Erythroblast (primary cell): ENCODE measurements at regions not wholly inside any gene's neighbourhood (a gene's known extent, or its start where the extent isn't known, plus 50 kb on each side); places are given as distances from the start of the nearest gene placed in this dataset.

Source experiments
- GATA1 ChIP-seq: IDR thresholded peaks from 2 replicates; pipeline ENCODE4 v1.6.1; 2011; ENCODE audit warnings: low read depth, mild to moderate bottlenecking, control low read depth, low read length, moderate library complexity
- POLR2A ChIP-seq: IDR thresholded peaks from 2 replicates; pipeline ENCODE4 v1.6.1; 2011; ENCODE audit warnings: mild to moderate bottlenecking, low read length

GRCh38 chr7:85449478-85449877, 262.6 kb upstream of the SEMA3D start:
- TF ChIP-seq POLR2A = no peak
- no peak for TF ChIP-seq GATA1
